ENCODE measurements at regions not wholly inside any gene's neighbourhood (a gene's known extent, or its start where the extent isn't known, plus 50 kb on each side); places are given as distances from the start of the nearest gene placed in this dataset.

GRCh38 chr2:181354626-181355025 lies 102.6 kb upstream of the ITGA4 start:
- TF ChIP-seq CTCF (IDR thresholded peaks at IDR 0.05; ENCODE audit: low read depth, low read length) (no peak), EZH2phosphoT487 (IDR thresholded peaks at IDR 0.05; ENCODE audit: low read depth) (no peak)
